ENCODE measurements at regions not wholly inside any gene's neighbourhood (a gene's known extent, or its start where the extent isn't known, plus 50 kb on each side); places are given as distances from the start of the nearest gene placed in this dataset.
"Not testable (repeated sequence)": the region's sequence is repeated elsewhere in the genome, so short reads cannot be mapped to it uniquely, and the experiment has no call there.

DNA sequence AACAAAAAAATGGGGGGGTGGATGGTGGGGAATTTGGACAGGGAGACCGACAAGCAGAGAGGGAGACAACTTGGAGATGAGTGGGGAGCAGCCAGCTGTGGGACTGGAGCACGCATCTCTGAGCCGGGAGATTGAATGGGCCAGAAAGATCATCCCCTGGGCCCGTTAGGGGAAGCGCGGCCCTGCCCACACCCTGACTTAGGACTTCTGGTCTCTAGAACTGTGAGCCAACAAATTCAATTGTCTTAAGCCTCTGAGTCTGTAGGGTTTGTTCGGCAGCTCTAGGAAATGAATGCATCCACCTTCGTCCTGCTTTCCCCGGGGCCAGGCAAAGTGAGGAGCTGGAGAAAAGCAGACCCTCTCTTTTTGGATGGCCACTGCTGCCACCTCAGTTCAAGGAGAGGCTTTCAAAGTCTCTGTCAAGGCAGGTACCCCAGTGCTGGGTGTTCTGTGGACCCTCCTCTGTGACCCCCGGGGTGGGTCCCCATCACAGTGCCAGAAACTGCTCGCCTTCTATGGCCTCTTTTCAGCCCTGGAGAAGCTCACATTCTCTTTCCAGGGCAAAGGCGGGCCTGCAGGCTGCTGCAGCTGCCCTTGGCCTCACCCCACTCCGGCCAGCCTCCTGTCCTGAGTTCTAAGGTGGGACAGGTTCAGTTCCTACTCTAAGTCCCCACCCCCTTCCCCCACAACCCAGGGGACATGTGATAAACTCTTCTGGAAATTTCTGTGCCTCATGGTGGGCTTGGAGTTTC is 423.2 kb downstream of the RPS24 start:
- no peak for DNase-seq (ENCODE audit: low read depth in 2 of 2)

- DNase-seq (ENCODE audit: low read depth in 2 of 2) = no peak
These were observed 424.3 kb downstream of the RPS24 start for GRCh38 chr10:78457804-78458482.

GRCh38 chr10:78458983-78459638 is 425.4 kb downstream of the RPS24 start:
- DNase-seq (ENCODE audit: low read depth in 2 of 2) = no peak

GRCh38 chr10:78459639-78460037 is 426.0 kb downstream of the RPS24 start:
- no peak for DNase-seq (ENCODE audit: low read depth in 2 of 2)

DNA sequence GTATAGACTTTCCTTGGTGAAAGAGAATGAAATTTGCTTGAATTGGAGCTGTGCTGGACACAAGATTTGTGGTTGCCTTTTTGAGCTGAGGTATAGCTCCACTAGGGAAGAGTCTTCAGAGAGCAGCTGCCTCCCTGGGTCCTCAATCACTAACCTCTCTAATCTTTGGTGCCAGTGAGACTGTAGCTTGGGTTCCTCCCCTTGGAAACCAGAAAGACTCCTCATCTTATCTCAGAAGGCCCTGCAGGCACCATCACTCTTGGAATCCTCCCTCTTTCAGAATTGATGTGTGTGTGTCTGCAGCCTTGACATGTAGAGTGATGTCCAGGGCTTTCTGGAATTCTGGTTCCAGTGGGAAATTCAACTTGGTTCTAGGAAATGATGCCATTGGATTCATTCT is 426.5 kb downstream of the RPS24 start:
- DNase-seq (ENCODE audit: low read depth in 2 of 2) = no peak

DNA sequence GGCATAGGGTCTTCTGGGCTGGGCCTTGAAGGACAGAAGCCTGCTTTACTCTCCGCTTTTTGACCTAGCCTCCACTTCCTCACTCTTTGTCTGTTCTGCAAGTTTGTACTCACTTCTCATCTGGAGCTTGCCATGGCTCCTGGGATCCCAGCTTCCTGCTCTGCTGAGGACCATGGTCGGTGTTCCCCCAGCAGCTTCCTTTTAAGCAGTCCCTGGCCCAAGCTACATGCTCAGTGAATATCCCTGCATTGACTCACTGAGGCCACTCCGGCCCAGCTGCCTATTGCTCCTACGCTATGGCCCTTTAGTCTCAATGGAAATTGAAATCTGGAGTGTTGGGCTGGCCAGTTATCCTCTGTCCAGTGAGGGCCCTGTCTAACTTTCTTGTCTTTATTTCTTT is 427.7 kb downstream of the RPS24 start:
- DNase-seq (ENCODE audit: low read depth in 2 of 2) = no peak

DNA sequence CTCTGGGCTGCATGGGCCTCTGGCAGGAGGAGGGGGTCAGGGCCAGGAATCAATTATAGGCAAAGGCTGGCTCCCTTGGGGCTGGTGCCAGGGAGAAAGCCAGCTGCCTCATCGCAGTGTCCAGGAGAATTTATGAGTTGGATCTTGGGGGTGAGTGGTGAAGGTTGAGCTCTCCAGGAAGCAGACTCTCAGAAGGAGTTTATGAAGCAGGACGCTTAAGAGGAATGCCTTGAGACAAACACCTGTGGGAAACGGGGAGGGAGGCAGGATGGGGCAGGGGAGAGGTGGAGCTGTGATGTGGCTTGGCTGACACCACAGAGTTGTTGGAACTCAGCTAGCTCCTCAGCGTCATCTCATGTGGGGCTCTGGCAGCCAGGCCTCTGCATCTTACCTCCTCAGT is 428.5 kb downstream of the RPS24 start:
- DNase-seq (ENCODE audit: low read depth in 2 of 2) = no peak

DNA sequence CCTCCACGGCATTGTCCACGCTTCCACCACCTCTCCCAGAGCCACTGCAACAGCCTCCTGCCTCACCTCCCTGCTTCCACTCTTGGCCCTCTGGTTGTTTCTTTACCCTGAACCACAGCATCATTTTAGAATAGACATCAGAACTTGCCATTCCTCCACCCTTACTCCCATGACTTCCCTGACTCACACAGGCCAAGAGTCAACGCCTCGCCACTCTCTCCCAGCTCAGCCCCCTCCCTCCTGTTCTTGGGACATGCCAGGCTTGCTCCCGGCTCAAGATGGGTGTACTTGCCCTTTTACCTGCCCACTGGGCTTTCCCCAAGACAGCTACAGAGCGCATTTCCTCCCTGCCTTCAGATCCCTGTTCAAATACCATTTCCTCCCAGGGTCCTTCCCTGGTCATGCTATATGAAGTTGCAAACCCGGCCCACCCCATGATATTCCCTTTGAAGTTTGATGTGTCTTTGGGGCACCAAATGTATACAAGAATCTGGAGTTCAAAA is 429.1 kb downstream of the RPS24 start:
- DNase-seq (ENCODE audit: low read depth in 2 of 2) = no peak

GRCh38 chr10:78464118-78464855 is 430.6 kb downstream of the RPS24 start:
- DNase-seq (ENCODE audit: low read depth in 2 of 2) = no peak

DNA sequence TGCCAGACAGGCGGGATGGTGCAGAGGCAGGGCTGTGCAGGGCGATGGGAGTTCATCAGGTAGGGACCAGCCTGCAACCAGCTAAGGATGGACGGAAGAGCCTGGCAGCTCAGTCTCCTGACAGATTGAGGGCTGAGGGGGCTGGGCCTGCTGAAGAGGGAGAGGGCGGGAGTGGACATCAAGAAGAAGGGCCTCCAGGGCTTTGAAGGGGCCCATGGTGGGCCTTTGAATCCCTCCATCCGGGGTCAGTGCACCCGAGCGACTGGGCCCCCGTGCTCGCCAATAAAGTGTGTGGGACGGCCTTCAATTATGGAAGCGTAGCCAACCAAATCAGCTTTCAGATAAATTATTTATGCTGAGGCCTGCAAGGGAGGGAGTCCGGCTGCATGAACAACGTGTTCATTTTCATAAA is 431.2 kb downstream of the RPS24 start:
- DNase-seq (ENCODE audit: low read depth in 2 of 2) = no peak

GRCh38 chr10:78465431-78465830 is 431.8 kb downstream of the RPS24 start:
- no peak for DNase-seq (ENCODE audit: low read depth in 2 of 2)

DNA sequence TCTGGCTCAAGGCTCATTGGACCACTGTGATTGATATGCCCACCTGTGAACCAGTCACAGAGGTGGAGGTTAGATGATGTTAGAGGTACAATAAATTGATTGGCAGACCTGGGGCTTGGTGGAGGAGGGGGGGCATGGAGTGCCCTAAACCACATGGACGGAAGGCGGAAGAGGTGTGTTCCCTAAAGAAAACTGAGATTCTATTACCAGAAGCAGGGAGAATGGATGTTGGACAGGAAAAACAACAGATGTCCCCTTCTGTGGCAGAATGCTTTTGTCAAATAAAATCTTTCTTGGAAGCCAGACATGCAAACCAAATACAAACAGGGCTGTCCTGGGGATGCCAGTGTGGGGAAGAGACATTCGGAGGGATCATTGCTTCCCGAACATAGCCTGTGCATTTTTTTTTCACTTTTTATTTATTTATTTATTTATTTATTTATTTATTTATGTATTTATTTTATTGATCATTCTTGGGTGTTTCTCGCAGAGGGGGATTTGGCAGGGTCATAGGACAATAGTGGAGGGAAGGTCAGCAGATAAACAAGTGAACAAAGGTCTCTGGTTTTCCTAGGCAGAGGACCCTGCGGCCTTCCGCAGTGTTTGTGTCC is 433.9 kb downstream of the RPS24 start:
- DNase-seq (ENCODE audit: low read depth in 2 of 2) = no peak

DNA sequence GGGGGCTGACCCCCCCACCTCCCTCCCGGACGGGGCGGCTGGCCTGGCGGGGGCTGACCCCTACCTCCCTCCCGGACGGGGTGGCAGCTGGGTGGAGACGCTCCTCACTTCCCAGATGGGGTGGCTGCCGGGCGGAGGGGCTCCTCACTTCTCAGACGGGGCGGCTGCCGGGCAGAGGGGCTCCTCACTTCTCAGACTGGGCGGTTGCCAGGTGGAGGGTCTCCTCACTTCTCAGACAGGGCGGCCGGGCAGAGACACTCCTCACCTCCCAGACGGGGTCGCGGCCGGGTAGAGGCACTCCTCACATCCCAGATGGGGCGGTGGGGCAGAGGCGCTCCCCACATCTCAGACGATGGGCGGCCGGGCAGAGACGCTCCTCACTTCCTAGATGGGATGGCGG is 435.1 kb downstream of the RPS24 start:
- not testable (repeated sequence) for DNase-seq (ENCODE audit: low read depth in 2 of 2)

GRCh38 chr10:78470267-78471103 is 436.8 kb downstream of the RPS24 start:
- no peak for DNase-seq (ENCODE audit: low read depth in 2 of 2)

DNA sequence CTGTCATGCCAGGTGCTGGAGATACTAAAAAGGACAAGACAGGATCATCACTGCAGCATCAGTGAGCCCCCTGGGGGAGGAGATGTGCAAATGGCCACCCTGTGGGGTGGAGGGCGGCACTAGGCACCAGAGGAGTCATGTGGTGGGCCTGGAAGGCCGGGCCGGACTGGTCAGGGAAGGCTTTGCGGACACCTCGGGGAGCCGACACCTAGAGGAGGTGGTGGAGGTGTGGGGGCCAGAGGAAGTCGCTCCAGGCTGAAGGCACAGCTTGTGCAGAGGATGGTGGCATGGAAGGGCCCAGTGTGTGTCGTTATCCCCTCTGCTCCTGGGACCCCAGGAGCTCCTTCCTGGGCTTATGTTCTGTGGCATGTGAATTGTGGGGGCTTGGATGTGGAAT is 437.7 kb downstream of the RPS24 start:
- no peak for DNase-seq (ENCODE audit: low read depth in 2 of 2)

GRCh38 chr10:78471723-78472550 is 438.3 kb downstream of the RPS24 start:
- DNase-seq (ENCODE audit: low read depth in 2 of 2) = no peak

- no peak for DNase-seq (ENCODE audit: low read depth in 2 of 2)
These were observed 438.9 kb downstream of the RPS24 start for GRCh38 chr10:78472551-78472890.

GRCh38 chr10:78473006-78473405 is 439.3 kb downstream of the RPS24 start:
- no peak for DNase-seq (ENCODE audit: low read depth in 2 of 2)

DNA sequence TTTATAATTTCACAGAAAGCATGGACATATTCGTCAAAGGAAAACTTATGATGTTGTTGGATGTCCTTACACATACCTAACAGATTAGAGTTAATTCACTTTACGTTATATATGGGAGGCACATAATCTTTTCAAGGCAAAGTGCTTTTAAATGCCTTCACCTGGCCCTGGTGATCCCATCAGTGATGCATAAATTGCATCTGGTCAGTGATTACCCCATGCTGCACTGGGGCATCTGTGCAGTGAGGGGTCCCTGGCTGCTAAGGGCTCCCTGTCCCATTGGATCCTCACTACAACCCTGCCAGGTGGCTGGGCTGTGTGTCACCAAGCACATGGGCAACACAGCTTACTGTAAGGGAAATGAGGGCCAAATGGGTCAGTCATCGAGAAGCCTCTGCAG is 441.1 kb downstream of the RPS24 start:
- no peak for DNase-seq (ENCODE audit: low read depth in 2 of 2)

GRCh38 chr10:78475437-78475836 is 441.8 kb downstream of the RPS24 start:
- DNase-seq (ENCODE audit: low read depth in 2 of 2) = no peak

All from stimulated activated CD8-positive, alpha-beta memory T cell treated with anti-CD3 and anti-CD28 coated beads, Interleukin-7, amount 100 ng/mL, for 1 hour (primary cell).